H54 (cell line): ENCODE measurements at regions not wholly inside any gene's neighbourhood (a gene's known extent, or its start where the extent isn't known, plus 50 kb on each side); places are given as distances from the start of the nearest gene placed in this dataset.
"Not testable (repeated sequence)": the region's sequence is repeated elsewhere in the genome, so short reads cannot be mapped to it uniquely, and the experiment has no call there.

Source experiments
- DNase-seq: peaks from one replicate; pipeline ENCODE4 v3.0.0; 2011; ENCODE audit warnings: low spot score, mixed read lengths; ENCODE audit not compliant: insufficient read length
- FAIRE-seq: peaks from 3 replicates; lab custom pipeline; 2011; peaks lifted over from hg19 to GRCh38; lab: Jason Lieb, UNC
- POLR2A ChIP-seq: IDR thresholded peaks from 2 replicates; pipeline ENCODE4 v1.6.1; 2011; ENCODE audit warnings: low read depth, mild to moderate bottlenecking, low read length

DNA sequence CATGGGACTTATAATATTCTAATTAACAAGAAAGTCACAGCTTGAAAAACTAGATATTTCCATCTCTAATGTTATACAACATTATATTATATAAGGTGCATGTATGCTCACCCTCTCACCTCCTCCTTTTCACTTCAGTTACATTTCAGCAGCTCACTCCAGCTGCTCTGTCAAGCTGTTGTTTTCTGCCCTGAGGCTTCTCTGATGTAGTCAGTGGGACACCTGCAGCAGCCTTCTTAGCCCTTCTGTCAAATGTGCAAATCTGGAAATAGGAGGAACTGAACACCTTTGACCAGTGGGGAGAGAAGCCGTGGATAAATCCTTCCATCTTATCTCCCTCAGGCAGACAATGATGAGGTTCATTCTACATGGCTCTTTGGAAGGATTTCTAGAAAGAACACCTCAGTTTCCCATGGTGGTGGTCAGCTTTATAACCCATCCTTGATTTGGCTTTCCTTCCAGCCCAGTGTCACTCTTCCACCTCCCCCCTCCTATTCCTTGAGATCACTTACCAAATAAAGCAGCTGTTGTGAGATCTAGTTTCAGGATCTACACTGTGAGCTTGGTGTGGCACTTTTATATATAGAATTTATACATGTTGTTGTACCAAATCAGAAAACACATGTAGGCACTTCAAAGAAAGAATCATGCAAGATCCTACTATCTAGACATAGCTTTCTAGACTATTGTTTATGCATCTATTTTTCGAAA, 79.6 kb upstream of the STK38L start:
- FAIRE-seq (no peak), DNase-seq (no peak)
- no peak for TF ChIP-seq POLR2A

GRCh38 chr12:27165958-27166357, 78.1 kb upstream of the STK38L start:
- FAIRE-seq, DNase-seq: not testable (repeated sequence)

DNA sequence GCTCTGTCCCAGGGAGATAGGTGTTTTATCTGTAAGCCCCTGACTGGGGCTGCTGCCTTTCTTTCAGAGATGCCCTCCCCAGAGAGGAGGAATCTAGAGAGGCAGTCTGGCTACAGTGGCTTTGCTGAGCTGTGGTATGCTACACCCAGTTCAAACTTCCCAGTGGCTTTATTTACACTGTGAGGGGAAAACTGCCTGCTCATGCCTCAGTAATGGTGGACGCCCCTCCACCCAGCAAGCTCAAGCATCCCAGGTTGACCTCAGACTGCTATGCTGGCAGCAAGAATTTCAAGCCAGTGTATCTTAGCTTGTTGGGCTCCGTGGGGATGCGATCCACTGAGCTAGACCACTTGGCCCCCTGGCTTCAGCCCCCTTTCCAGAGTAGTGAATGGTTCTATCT, 72.6 kb upstream of the STK38L start:
- DNase-seq, FAIRE-seq: not testable (repeated sequence)

DNA sequence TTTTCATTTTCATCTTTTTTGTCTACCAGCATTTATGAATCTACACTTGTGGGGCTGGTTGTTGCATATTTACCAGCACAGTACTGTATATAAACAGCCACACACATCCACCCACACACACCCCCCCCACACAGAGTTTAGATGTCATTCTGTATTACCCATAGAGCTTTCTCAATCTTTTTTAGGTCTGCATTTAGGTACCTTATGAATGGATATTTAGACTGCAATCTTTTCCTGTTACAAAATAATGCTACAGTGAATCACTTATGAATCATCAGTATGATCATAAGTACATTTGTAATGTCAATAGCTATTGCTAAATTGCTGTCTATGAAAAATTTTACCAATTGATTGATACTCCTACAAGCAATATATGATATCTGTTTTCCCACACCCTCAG, 67.3 kb upstream of the STK38L start:
- DNase-seq (no peak), FAIRE-seq (peak; percentile 89)
- TF ChIP-seq POLR2A = no peak

GRCh38 chr12:27177706-27178105, 66.4 kb upstream of the STK38L start:
- no peak for DNase-seq
- FAIRE-seq = peak; percentile 88
- no peak for TF ChIP-seq POLR2A

GRCh38 chr12:27178255-27178654, 65.8 kb upstream of the STK38L start:
- no peak for FAIRE-seq
- DNase-seq = no peak
- no peak for TF ChIP-seq POLR2A

- no peak for TF ChIP-seq POLR2A
- no peak for DNase-seq
- FAIRE-seq = peak; percentile 45
Measured at GRCh38 chr12:27178723-27179399, 65.2 kb upstream of the STK38L start.

GRCh38 chr12:27179400-27180214, 64.5 kb upstream of the STK38L start:
- TF ChIP-seq POLR2A = no peak
- DNase-seq = peak; percentile 42
- peak; percentile 100 for FAIRE-seq

DNA sequence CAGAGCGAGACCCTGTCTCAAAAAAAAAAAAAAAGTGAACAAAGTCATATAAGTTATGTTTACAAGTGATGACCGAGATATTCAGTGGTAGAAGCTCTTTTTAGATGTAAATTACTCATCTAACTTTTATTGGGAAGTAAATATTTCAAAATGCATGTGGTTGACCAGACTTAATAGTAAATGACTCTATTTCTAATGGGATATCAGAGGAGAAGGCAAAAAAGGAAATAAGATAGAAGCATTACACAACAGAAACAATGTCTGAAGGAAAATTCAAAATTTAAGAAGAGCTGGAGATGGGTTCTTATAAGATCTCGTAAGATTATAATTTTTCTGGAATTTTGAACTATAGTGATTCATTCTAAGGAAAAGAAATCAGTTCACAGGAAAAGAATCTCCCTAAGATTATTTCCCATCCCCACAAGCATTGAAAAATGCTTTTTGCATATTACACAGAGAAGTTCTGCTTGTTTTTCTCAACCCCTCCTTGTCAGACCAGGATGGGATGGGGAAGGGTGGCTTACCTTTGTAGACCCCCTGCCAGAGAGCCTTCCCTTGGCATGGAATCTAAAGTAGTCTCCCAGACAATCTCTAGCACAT, 63.1 kb upstream of the STK38L start:
- FAIRE-seq = no peak
- no peak for TF ChIP-seq POLR2A
- DNase-seq = no peak

- FAIRE-seq (no peak), DNase-seq (no peak)
- TF ChIP-seq POLR2A = no peak
Measured at GRCh38 chr12:27183342-27183741, 60.7 kb upstream of the STK38L start.

GRCh38 chr12:27185234-27186021, 58.7 kb upstream of the STK38L start:
- FAIRE-seq (no peak), DNase-seq (no peak)
- TF ChIP-seq POLR2A = no peak

DNA sequence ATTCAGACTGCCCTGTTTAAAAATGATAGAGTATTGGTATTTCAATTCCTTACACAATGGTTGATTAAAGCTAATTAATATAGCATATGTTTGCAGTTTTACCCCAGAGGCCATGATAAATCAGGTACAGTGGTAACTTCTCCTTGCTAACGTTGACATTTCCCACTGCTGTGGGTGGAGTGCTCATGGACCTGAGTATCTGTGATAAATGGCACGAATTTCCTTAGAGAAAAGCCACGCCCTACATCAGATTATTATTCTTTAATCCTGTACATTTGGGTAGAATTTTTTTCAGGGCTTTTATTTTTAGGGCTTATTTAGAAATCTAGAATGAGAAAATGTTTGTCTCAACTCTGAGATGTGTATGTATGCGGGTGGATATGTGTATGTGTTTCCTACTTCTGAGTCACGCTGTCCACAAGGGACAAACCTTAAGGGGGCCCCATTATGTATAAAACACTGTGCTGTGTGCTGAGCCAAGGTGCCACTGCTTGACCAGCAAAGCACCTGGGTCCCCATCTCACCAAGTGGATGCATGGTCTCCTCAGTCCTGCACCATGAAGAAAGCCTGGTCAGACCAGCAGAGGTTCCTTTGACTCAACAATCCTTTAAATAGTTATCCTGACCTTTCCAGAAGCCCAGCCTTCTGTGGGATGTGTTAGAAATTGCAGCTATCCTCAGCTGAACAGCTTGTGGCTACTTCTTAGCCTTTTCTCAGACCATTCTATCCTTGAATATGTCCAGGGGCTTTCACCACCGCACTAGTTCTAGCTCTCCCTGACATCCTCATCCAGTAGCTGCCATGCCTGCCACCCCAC, 57.9 kb upstream of the STK38L start:
- TF ChIP-seq POLR2A = no peak
- DNase-seq (no peak), FAIRE-seq (no peak)

- no peak for TF ChIP-seq POLR2A
- DNase-seq (no peak), FAIRE-seq (no peak)
Measured at GRCh38 chr12:27187697-27188096, 56.4 kb upstream of the STK38L start.
